ENCODE measurements at regions not wholly inside any gene's neighbourhood (a gene's known extent, or its start where the extent isn't known, plus 50 kb on each side); places are given as distances from the start of the nearest gene placed in this dataset.

GRCh38 chr5:124057724-124058231 is 545.8 kb downstream of the CSNK1G3 start:
- no peak overlapping the region for H3K4me3 ChIP-seq
- intact Hi-C loops (cut with DNase I) = no loop called here
- no peak overlapping the region for H3K9ac ChIP-seq (ENCODE audit: low read depth in 2 of 2, low read length in 2 of 2)
- TF ChIP-seq CTCF (IDR thresholded peaks at IDR 0.05) = no peak
- H3K27ac ChIP-seq = no peak overlapping the region
- no peaks in the 10 kb centered on the region for H3K27me3 ChIP-seq
- H3K9me3 ChIP-seq = no peaks in the 10 kb centered on the region
- H3K36me3 ChIP-seq = no peaks in the 10 kb centered on the region
- DNase-seq = no peak
- H3K4me1 ChIP-seq = no peaks in the 10 kb centered on the region

- H3K4me3 ChIP-seq = no peak overlapping the region
- no peaks in the 10 kb centered on the region for H3K4me1 ChIP-seq
These were observed 545.2 kb downstream of the CSNK1G3 start for GRCh38 chr5:124056991-124057723.

GRCh38 chr5:124056326-124056990 is 544.5 kb downstream of the CSNK1G3 start:
- no peaks in the 10 kb centered on the region for H3K4me1 ChIP-seq
- no peak for DNase-seq
- no peak overlapping the region for H3K9ac ChIP-seq (ENCODE audit: low read depth in 2 of 2, low read length in 2 of 2)
- H3K36me3 ChIP-seq = no peaks in the 10 kb centered on the region
- H3K4me3 ChIP-seq = no peak overlapping the region
- no peak for TF ChIP-seq CTCF (IDR thresholded peaks at IDR 0.05)
- H3K9me3 ChIP-seq = no peaks in the 10 kb centered on the region
- H3K27me3 ChIP-seq = no peaks in the 10 kb centered on the region
- intact Hi-C loops (cut with DNase I) = no loop called here
- H3K27ac ChIP-seq = no peak overlapping the region

More at GRCh38 chr5:124056991-124057723, 545.2 kb downstream of the CSNK1G3 start:
- H3K27me3 ChIP-seq = no peaks in the 10 kb centered on the region
- no peak for TF ChIP-seq CTCF (IDR thresholded peaks at IDR 0.05)
- no peak overlapping the region for H3K9ac ChIP-seq (ENCODE audit: low read depth in 2 of 2, low read length in 2 of 2)
- peak; percentile 64 for DNase-seq
- H3K9me3 ChIP-seq = no peaks in the 10 kb centered on the region
- intact Hi-C loops (cut with DNase I) = no loop called here
- H3K36me3 ChIP-seq = no peaks in the 10 kb centered on the region
- no peak overlapping the region for H3K27ac ChIP-seq

- no peak for TF ChIP-seq CTCF (IDR thresholded peaks at IDR 0.05)
- Histone ChIP-seq H3K4me3 (no peak overlapping the region), H3K27ac (no peak overlapping the region), H3K36me3 (no peaks in the 10 kb centered on the region), H3K4me1 (no peaks in the 10 kb centered on the region), H3K9me3 (no peaks in the 10 kb centered on the region), H3K27me3 (no peaks in the 10 kb centered on the region), H3K9ac (ENCODE audit: low read depth in 2 of 2, low read length in 2 of 2) (no peak overlapping the region)
- intact Hi-C loops (cut with DNase I) = no loop called here
- DNase-seq = no peak
These were observed 543.8 kb downstream of the CSNK1G3 start for GRCh38 chr5:124055751-124056150.

GRCh38 chr5:124054564-124054963 is 542.6 kb downstream of the CSNK1G3 start:
- Histone ChIP-seq H3K9ac (ENCODE audit: low read depth in 2 of 2, low read length in 2 of 2) (no peak overlapping the region), H3K9me3 (no peaks in the 10 kb centered on the region), H3K4me1 (no peaks in the 10 kb centered on the region), H3K27ac (no peak overlapping the region), H3K4me3 (no peak overlapping the region), H3K27me3 (no peaks in the 10 kb centered on the region), H3K36me3 (no peaks in the 10 kb centered on the region)
- intact Hi-C loops (cut with DNase I) = no loop called here
- DNase-seq = no peak
- TF ChIP-seq CTCF (IDR thresholded peaks at IDR 0.05) = no peak

All from colonic mucosa (tissue), 4 donors.